Mesenteric fat pad (tissue), 1 donor: ENCODE measurements at regions not wholly inside any gene's neighbourhood (a gene's known extent, or its start where the extent isn't known, plus 50 kb on each side); places are given as distances from the start of the nearest gene placed in this dataset.

Experiments used
- DNase-seq: peaks from one replicate; pipeline ENCODE4 v3.0.0-alpha.2; 2020; ENCODE audit warnings: low spot score
- donor health status: DM: yes; HTN: yes; CAD: no.

DNA sequence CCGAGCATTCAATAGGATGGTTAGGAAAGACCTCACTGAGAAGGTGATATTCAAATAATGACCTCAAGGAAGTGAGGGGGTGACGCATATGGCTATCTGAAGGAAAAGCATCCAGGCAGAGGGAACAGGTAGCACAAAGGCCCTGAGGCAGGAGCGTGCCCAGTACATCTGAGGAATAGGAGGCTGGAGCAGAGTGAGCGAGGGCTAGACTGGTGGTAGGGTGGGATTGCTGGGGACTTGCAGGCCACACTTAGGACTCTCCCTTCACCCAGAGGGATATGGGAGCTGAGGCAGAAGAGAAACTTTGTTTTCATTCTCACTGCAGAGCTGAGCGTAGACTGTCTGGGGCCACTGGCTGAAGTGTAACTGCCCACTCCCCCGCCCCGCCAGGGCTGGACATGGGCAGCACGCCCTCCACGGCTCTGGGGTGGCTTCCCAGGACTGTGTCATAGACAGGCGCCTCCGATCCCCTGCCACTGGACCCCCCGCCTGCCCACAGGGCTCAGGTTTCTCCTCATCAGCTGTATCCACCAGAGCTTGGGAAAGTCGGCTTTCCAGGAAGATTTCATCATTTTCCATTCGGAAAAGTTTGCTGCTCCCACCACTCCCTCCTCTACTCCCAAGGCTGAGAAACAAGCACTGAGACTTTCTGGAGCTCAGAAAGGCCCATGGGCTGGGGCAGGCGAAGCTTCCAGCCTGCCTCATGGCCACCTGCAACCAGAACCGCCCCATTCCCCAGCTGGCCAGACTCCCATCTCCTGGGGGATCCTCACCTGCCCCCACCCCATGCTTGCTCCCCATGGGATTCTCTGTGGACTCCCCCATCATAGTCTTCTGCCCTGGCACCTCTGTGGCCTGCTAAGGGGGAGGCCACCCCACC is 142.6 kb downstream of the MRPL14 start:
- peak; percentile 89 for DNase-seq

DNA sequence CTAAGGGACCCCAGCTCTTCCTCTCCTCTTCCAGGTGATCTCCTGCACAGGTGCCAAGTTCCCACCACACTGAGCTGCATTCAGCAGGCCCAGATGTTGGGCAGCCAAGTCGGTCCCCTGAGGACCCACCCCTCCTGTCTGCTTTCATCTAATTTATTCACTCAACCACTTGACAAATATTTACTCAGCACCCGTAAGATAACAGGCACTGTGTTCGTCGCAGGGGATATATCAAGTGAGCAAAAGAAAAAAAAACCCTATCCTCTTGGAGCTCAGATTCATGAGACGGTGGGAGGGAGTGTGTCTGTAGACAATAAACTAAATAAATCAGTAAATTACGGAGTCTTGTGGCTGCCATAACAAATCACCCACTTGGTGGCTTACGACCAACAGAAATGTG is 143.6 kb downstream of the MRPL14 start:
- DNase-seq: peak; percentile 33

DNA sequence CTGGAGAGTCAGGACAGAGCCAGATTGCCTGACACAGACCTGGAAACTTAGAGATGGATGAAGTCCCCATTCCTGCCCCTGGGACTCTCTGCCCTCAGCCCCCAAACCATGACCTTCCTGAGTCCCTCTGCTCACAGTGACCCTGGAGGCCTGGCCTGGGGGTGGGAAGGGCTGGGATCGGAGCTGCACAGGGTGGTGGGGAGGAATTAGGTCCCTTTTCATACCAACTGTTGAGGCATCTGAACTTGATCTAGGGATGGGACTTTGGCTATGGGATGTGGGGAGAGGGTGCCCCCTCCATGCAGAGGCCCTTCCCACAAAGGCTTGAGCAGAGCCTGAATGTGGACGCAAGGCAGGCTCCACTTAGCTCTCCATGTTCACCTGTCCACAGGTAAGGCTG is 144.1 kb downstream of the MRPL14 start:
- DNase-seq: peak; percentile 60

DNA sequence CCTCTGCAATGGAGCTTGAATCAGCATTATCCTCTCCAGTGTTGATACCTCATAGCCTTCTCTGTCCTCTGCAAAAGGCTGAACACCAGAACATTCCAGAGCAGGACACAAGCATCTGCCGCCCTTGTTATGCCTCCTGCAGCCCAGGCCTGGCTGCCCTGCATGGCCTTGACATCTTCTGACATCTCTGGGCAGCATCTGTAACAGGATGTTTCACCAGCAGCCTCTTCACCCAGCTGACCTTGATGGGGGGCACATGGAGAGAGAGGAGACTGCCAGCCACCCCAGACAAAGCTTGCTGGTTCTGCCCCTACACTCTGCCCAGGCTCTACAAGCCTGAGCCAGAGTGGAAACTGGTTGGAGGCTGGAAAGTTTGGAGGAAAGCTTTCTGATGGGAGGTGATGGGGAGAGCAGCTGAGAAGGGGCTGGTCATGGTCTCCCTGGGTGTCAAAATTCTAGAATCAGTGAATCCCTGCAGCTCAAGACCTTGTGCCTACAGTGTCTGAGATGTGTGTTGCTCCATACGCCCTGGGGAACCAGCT is 145.1 kb downstream of the MRPL14 start:
- peak; percentile 45 for DNase-seq

DNA sequence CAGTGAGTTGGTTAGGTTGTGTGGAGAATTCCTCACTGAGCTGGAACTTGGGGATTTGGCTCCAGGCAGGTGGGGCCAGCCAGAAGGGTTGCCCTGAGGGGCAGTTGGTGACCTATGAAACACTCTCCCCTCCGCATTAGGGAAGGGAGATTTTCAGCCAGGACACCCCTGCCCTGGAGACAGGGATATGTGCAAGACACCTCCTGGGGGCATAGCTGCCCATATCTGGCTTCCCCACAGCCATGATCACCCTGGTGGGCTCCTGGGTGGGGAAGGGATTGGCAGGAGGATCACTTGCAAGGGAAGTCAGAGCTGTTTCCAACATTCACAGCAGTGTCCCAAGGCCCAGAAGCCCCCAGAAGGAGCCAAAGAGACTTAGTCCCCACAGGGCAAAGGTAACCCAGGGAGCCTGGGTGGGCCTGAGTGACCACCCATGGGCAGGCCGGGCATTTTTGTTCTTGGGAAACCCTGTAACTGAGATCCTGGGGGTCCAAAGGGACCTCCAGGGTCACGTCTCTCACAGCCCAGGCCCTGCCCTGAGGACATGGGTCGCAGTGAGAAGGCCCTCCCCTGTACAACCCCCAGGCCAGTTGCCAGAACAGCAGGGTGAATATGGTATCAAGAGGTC is 145.8 kb downstream of the MRPL14 start:
- DNase-seq: peak; percentile 73

DNA sequence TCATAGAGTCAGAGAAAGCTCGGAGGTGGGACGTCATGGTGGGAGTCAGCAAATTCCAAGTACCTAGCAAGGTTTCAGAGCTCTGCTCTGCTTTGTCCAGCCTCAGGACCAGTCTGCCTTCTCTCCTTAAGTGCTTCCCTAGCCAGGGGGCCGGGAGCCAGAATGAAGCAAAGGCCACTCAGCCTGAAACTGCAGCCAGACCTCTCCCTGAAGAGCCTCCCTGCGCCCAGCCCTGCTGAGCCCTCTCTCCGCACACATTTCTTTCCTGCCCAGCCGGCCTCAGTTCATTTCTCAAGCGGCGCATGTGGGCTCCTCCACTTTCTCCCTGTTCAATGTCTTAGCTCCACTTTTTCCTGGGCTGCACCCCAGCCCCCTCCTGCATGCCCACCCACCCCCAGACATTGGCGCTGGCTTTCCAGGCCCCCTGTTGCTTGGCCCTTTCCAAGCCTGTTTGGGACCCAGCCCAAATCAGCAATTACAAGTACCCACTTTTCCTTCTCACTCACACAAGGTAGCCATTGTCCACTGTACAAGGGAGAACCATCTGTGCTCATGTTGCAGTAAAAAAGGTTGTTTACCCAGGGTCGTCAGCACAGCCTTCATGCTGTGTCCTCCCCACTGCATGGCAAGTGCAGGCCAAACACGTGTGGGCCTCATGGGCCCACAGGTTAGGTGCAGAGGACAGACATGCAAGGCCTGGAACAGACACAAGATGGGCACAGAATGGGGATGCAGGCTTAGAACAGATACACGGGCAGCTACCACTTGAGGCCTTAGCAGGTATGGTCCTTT is 147.1 kb downstream of the MRPL14 start:
- peak; percentile 81 for DNase-seq

DNA sequence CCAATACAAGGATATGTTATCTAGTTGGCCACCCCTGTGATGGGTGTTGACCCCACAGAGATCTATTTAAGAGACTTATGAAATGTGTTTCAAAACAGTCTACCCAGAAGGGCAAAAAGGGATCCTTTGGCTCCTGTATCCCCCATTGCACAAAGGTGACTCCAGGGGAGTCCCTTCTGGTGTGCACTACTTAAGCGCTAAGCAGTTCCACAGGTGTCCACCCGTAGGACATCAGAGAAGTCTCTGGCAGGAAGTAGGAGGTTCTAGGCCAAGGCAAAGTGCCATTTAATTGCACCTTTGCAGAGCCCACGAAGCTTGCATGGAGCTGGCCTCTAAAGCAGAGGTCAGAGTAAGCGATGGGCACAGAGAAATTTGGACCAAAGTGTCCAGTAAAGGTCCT is 147.7 kb downstream of the MRPL14 start:
- DNase-seq: peak; percentile 11

DNA sequence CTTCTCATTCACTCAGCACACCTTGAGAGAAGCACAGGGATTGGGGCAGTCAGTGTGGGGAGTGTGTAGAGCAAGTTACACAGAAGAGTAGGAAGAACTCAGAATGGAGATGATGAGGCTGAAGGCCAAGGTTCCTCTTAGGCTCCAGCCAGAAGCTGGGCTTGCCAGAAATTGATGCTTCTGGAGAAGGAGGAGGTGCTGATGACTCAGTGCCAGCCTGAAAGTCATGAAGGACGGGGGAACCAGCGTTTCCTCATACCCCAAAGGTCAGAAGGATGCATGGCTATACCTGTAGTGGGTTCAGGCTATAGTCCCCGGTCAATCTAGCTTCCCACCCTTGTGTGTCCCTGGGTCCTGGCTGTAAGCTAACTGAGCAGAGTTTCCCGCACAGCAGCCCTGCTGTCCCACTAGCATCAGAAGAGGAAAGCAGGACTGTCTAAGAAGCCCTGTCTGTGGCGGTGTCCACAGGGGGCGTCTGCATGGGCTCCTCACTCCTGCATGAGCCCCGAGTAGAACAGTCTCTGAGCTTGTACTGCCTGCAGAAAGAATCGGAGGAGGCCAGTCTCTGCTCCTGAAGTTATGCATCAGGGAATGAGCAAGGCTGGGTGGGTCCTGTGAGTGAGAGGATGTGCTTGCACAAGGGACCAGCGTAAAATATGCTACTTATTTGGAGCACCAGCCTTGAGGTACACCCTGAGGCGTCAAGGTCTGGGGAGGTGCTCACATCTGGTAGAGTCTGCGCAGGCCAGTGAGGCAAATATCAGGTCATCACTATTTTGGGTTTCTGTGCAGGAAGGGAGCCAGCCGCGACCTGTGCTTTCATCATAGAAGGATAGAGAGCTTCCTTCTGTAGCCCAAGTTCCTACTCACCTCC is 148.5 kb downstream of the MRPL14 start:
- DNase-seq: peak; percentile 69

DNA sequence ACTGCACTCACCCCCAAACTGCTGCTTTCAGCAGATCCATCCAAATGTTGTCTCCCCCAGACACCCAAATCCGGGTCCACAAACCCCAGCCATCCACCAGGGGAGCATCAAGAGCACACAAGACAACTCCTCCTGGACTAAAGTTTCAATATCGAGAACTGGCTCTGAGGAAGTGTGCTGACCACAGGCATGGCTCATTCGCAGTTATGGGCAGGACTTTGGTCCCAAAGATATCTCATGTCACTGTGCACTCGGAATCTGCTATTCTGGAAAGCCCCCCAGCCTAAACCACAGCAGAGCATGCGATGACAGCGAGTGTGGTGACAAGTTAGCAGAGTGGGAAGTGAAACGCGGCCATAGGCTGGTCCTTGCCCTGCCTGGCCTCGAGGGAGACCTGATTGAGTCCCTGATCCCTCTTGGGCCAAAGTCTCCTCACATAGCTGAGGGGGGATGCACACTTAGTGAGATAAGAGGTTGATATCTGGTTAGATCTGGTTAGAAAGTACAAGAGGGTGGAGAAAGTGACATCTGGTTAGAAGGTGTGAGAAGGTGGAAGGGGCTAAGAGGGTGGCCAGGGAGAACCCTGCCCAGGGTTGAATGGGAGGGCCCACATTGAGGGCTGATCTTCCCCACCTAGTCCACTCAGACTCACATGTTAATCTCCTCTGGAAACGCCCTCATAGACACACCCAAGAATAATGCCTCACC is 149.7 kb downstream of the MRPL14 start:
- DNase-seq: peak; percentile 81

DNA sequence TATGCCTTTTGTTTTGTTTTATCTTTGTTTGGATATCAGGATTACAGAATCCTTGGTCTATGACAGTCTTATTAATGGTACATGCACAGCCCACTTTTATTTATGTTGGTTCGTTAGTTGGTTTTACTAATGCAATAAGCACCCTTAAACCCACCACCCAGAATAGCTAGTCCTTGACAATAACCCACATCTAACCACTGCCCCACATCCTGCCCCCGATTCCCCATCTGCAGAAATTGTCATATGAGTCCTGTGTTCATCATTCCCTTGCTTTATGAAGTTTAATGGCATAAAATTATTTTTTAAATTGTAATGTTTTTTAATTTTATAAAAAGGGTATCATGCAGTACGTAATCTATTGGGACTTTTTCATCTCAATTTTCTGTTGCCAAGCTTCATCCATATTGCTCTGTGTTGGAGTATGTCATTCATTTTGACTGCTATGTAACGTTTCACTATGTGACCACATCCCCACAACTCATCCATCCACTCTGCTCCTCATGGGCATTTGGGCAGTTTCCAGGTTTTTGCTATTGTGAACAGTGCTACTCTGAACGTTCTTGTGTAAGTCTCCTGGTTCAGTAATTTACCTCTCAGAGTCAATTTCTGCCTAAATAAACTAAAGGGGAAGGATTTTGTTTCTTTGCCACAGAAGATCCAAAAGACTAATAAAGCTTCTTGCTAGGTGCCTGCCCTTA is 150.4 kb downstream of the MRPL14 start:
- peak; percentile 2 for DNase-seq

DNA sequence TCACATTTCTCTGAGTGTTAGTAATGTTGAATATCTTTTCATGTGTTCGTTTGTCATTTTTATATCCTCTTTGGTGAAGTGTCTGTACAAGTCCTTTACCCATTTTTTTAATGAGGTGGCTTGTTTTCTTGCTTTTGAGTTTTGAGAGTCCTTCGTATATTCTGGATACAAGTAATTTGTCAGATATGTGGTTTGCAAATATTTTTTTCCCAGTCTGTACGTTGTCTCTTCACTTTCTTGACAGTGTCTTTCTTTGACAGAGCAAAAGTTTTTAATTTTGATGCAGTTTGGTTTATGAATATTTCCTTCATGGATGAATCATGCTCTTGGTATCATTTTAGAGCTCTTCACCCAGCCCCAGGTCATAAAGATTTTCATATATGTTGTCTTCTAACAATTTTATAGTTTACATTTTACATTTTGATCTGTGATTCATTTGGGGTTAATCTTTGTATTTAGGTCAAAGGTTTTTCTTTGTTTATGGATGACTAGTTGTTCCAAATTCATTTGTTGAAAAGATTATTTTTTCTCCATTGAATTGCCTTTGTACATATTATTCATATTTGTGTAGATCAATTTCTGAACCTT is 152.5 kb downstream of the MRPL14 start:
- DNase-seq: no peak

DNA sequence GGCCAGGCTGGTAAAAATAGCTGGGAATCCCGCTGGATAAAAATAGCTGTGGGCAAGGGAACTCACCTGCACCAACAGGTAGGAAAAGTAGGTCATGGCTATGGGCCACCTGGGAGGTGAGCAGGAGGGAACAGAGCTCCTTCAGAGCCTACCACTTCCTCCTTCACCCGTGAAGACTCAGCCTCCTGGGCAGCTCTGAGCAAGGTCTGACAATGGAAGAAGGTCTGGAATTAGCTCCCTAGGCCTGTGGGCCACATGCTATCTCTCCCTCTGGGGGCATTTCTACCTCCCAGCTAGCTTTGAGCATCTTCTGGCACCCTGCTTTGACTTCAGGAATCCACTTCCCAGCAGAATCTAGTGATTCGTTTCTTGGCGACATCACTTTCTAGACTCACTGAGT is 153.9 kb downstream of the MRPL14 start:
- DNase-seq: peak; percentile 78

DNA sequence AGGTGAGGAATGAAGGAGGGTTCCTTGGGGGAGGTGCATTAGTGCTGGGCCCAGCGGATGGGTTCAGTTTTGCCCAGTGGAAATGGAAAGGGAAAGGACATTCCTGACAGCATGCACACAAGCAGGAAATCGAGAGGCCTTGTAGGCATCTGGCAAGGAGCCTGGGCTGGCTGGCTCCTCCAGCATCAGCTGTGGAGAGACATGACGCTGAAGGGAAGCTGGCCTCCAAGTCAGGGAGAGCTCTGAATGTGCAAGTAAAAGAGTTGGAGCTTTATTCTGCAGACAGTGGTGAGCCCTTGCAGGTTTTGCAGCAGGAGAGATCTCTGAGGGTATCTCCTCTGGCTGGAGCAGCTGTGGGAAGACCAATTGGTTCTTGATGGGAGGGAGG is 154.3 kb downstream of the MRPL14 start:
- peak; percentile 90 for DNase-seq

DNA sequence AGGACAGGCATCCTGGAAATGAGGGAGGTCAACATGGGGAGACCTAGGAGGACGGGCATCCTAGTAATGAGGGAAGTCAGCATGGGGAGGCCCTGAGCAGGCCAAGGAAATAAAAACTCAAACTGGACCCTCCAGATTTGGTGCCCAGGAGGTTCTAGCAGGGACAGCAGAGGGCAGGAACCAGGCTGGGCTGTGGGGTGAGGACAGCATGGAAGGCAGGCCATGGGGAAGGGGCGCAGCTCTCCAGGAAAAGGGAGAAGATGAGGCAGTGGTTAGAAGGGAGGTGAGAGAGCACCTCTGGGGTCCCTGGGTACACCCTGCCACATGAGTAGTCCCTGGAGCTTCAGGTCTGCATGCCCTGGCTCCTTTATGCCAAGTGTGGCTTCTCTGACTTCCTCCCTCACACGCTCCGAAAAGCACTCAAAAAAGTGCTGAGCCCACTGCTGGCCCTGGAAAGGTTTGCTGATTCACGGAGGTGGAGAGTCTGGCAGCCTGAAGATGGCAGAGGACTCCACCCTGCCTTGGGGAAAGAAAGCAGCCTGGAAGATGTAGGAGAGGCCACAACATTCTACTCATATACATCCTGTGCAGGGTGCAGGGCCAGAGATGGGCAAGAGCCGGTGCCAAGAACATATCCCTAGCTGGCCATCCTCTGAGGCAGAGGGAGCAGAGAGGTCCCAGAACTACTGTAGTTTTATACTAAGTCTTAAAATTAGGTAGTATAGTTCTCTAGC is 154.9 kb downstream of the MRPL14 start:
- DNase-seq: peak; percentile 74

DNA sequence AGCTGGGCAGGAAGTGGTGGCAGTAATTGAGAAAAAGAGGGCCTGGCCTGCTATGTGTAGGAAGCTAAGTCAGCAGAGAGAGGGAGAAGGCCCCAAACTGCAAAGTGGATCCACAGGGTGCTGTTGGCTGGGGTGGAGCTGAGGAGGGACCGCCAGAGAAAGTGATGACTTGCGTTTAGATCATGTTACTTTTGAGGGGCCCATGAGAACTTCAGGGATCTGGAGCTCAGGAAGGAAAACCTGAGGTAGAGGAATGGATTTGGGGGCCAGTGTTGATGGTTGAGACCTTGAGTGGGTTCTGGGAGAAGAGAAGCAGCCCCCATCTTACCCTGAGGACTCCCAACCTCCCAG is 155.5 kb downstream of the MRPL14 start:
- peak; percentile 41 for DNase-seq

DNA sequence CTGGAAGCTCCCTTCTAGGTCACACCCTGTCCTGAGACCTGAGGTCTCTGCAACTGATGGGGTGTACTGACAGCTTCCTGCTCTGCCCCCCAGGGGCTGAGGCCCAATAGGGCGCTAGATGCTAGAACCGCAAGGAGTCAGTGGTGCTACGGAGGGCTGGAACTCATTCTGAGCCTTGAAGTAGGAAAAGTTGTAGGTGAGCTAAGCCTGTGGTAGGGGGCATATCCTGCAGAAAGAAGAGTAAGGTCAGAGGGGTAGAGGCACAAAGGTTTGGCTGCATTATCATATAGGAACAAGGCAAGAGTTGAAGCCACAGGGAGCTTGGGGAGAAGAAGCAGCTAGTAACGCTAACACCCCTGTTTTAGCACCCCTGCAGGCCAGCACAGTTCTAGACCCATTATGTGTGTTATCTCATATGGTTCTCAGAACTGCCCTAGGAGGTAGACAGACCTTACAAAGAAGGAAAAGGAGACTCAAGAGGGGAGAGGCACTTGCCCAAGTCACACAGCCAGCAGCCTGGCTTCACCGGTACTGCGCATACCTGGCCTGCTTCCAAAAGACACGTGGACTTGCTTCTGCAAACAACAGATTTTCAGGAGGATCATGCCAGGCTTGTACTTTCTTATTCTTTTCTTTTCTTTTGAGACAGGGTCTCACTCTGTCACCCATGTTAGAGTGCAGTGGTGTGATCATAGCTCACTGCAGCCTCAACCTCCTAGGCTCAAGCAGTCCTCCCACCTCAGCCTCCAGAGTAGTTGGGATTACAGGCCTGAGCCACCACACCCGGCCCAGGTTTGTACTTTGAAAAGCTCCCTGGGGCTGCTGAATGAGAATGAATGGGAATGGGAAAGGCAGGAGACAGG is 156.1 kb downstream of the MRPL14 start:
- DNase-seq: peak; percentile 65
